ENCODE measurements at regions not wholly inside any gene's neighbourhood (a gene's known extent, or its start where the extent isn't known, plus 50 kb on each side); places are given as distances from the start of the nearest gene placed in this dataset.

DNA sequence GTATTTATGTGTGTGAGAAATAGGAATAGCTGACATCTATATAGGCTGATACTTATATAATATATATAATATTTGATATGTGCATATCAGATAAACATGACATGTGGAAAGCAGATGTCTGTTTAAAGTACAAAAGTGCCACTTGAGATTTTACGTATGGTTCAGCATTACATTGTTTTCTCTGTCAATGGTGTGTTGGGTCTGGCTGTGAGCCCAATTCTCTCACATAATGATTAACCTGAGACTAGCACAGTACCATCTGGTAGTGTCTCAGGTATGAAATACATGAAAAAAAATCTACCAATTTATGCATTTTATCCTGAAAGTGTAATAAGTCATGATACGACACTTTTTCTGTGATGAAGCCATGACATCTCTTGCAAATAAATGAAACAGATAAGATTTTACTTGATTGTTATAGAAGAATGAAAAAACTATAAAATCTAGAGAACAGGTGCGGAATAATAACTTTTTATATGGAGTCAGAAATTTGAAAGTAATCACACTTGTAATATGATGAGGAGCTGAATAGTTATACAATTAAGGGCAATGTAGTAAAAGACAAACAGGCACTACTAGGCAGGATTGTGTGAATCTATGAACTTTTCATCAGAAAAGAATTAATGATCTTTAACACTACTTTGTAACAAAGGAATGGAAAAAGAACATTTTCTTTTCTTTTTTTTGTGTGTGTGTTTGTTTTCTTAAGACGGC lies 1405.0 kb downstream of the OLFM4 start:
- Histone ChIP-seq H3K79me2 (ENCODE audit: control insufficient read depth in 1 of 2, insufficient read depth in 2 of 2, low read length in 2 of 2) (no peaks in the 10 kb centered on the region), H3K27ac (ENCODE audit: low read depth, low read length) (no peak overlapping the region), H3K27me3 (replicated peaks in 1 of 4; ENCODE audit: control insufficient read depth in 3 of 4, extremely low read depth in 1 of 4, insufficient read depth in 3 of 4, low read length in 3 of 4) (no peaks in the 10 kb centered on the region), H3K9me3 (ENCODE audit: insufficient read depth in 2 of 2, low read depth in 1 of 2, low read length in 1 of 2) (peaks cover 0 to 2% of the 10 kb centered on the region in 2 experiments; a peak in 1 of 4 replicates), H2BK120ac (replicated peaks; ENCODE audit: low read depth, low read length) (no peak overlapping the region), H3K4ac (replicated peaks; ENCODE audit: insufficient read length, low read depth, low read length) (no peak overlapping the region), H4K91ac (replicated peaks; ENCODE audit: insufficient read length, low read length) (no peak overlapping the region), H4K5ac (ENCODE audit: insufficient read length, low read depth, low read length) (no peak overlapping the region), H3K56ac (replicated peaks; ENCODE audit: insufficient read length, low read depth, low read length) (no peak overlapping the region), H3K4me2 (ENCODE audit: insufficient read depth in 1 of 2, low read depth in 2 of 2, low read length in 2 of 2) (no peak overlapping the region), H3K4me1 (replicated peaks in 1 of 4; ENCODE audit: control insufficient read depth in 3 of 4, insufficient read depth in 4 of 4, low read length in 3 of 4) (no peaks in the 10 kb centered on the region), H3K36me3 (ENCODE audit: control insufficient read depth in 2 of 4, insufficient read depth in 4 of 4, low read length in 3 of 4) (no peaks in the 10 kb centered on the region), H4K8ac (ENCODE audit: extremely low read depth, insufficient read depth, low read length) (no peak overlapping the region), H2BK5ac (ENCODE audit: low read depth, low read length) (no peak overlapping the region), H2BK20ac (ENCODE audit: low read length) (no peak overlapping the region), H2BK15ac (ENCODE audit: low read length) (no peak overlapping the region), H3K79me1 (ENCODE audit: low read depth, low read length) (no peaks in the 10 kb centered on the region), H4K20me1 (replicated peaks in 1 of 2; ENCODE audit: control insufficient read depth in 1 of 2, insufficient read depth in 2 of 2, low read length in 2 of 2) (no peaks in the 10 kb centered on the region), H2AFZ (ENCODE audit: low read length) (no peak overlapping the region), H2BK12ac (ENCODE audit: low read depth, low read length) (no peak overlapping the region), H3K14ac (ENCODE audit: insufficient read length) (no peak overlapping the region), H3K23me2 (ENCODE audit: low read depth, low read length) (no peaks in the 10 kb centered on the region), H3K23ac (ENCODE audit: insufficient read length) (no peak overlapping the region), H2AK5ac (ENCODE audit: low read depth, low read length) (no peak overlapping the region), H3K4me3 (ENCODE audit: extremely low read depth in 1 of 4, insufficient read depth in 2 of 4, low read depth in 3 of 4, low read length in 4 of 4) (no peak overlapping the region), H3K9ac (replicated peaks in 1 of 4; ENCODE audit: extremely low read depth in 1 of 4, low read depth in 3 of 4, low read length in 3 of 4) (no peak overlapping the region), H3K18ac (ENCODE audit: extremely low read depth, low read length) (no peak overlapping the region)
- ChIA-PET CTCF (ENCODE audit: partially characterized antibody) (no interaction called here), POLR2A (ENCODE audit: partially characterized antibody) (no interaction called here)
- no peak for FAIRE-seq
- WGBS, 2 experiments (ENCODE audit: extremely low coverage in 1 of 2, insufficient coverage in 1 of 2, insufficient read length in 1 of 2, insufficient replicate concordance in 2 of 2, low coverage in 1 of 2, low lambda C conversion rate in 2 of 2, missing lambda C conversion rate in 1 of 2) = 92% methylated on average over 4 of the region's 4 CpGs; no CpG with 5 or more reads in 1 of the 2 experiments
- DNase-seq (ENCODE audit: low read depth in 1 of 2, low spot score in 2 of 2) = no peak
- TF ChIP-seq CREB1 (IDR thresholded peaks at IDR 0.05) (no peak), HDAC2 (IDR thresholded peaks at IDR 0.05; ENCODE audit: borderline replicate concordance in 1 of 2, low read depth in 2 of 2, low read length in 2 of 2) (no peak), TCF12 (IDR thresholded peaks at IDR 0.05; ENCODE audit: low read depth, low read length) (no peak), SIX5 (IDR thresholded peaks at IDR 0.05; ENCODE audit: low read depth, low read length) (no peak), BRCA1 (IDR thresholded peaks at IDR 0.05; ENCODE audit: low read depth, low read length) (no peak), RFX5 (IDR thresholded peaks at IDR 0.05; ENCODE audit: borderline replicate concordance, low read depth, low read length) (no peak), RXRA (IDR thresholded peaks at IDR 0.05; ENCODE audit: insufficient read depth, low read depth, low read length) (no peak), SP2 (IDR thresholded peaks at IDR 0.05; ENCODE audit: low read length) (no peak), GABPA (IDR thresholded peaks at IDR 0.05; ENCODE audit: borderline replicate concordance, insufficient read depth, low read length) (no peak)

Data from H1 (cell line).